Right cardiac atrium (tissue), 5 donors: ENCODE measurements at regions not wholly inside any gene's neighbourhood (a gene's known extent, or its start where the extent isn't known, plus 50 kb on each side); places are given as distances from the start of the nearest gene placed in this dataset.
A peak's percentile ranks its signal among the peaks of the same experiment; 100 is the strongest.

Source experiments
- ATAC-seq, 2 donors: fragments of 200-7000 bp; cut with Tn5 transposase; one replicate each; pipeline versions ENCODE4 v1.8.0 to v1.9.1; 2020; ENCODE audit warnings: moderate library complexity in 2 of 2, mild to moderate bottlenecking in 1 of 2
- DNase-seq, 3 donors: peaks; one replicate each; pipeline ENCODE4 v3.0.0-alpha.2; 2020
- H3K27ac ChIP-seq: one replicate; pipeline ENCODE4 v1.5.1; 2013; ENCODE audit warnings: mild to moderate bottlenecking, low read length, control low read depth, moderate library complexity
- H3K27me3 ChIP-seq: one replicate; pipeline ENCODE4 v1.6.1; 2013; ENCODE audit not compliant: control insufficient read depth, insufficient read depth
- H3K4me1 ChIP-seq: one replicate; pipeline ENCODE4 v1.6.1; 2013; ENCODE audit warnings: low read length; ENCODE audit not compliant: control insufficient read depth, insufficient read depth
- H3K4me3 ChIP-seq: one replicate; pipeline ENCODE4 v1.5.1; 2013; ENCODE audit warnings: low read length, control low read depth
- H3K9me3 ChIP-seq: one replicate; pipeline ENCODE4 v1.6.1; 2013; ENCODE audit warnings: low read length; ENCODE audit not compliant: control insufficient read depth
- WGBS: extraction: QIAGEN DNeasy Blood & Tissue Kit; methylation state at CpG from one replicate; pipeline ENCODE4 v1.1.7; 2013; 5-methylcytosine and 5-hydroxymethylcytosine counted together
- intact Hi-C, 4 donors: fragments of 100-400 bp; cut with DNase I; formaldehyde crosslinking; loops; one replicate each; pipeline versions ENCODE4 v1.11.0 to v1.14.0; 2022 to 2023
- donor health status: healthy with polysubstance abuse.
- donor health status: DM: no; HTN: yes; CAD: no.
- donor health status: DM: no; HTN: no; CAD: no.
- donor health status: DM: no; HTN: yes; CAD: no; lungs with severe emphysema.
- donor health status: DM: yes; HTN: yes; CAD: no.

DNA sequence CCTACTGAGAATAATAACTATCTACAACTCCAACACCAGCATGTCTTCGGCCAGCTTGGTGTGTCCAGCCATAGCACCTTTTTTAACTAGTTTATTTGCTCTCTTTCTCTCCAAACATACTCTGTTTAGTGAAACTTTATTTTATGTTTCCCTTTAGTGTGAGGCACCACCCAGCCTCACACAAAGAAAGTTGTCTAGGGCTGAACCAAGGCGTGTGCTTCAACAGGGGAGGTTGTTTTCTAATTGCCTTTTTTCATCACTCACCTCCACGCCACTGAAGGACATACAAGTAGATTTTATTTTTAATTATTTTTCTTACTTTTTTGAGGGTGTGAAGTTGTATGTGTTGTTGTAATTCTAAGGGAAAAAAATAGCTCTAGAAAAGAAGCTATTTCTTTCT, 125.6 kb upstream of the MARCKS start:
- intact Hi-C loops = loop anchor here in 1 of 4 donors (5.0 kb wide), 1 partner anchor 49 kb away; no protein-coding TSS in a partner anchor
- 92% methylated on average over 3 of the region's 3 CpGs for WGBS
- no peaks in the 10 kb centered on the region for H3K27me3 ChIP-seq
- H3K27ac ChIP-seq = no peak overlapping the region
- no peaks in the 10 kb centered on the region for H3K9me3 ChIP-seq
- no peak overlapping the region for H3K4me3 ChIP-seq
- DNase-seq = no peak
- peaks cover 2% of the 10 kb centered on the region for H3K4me1 ChIP-seq
- no peak for ATAC-seq

DNA sequence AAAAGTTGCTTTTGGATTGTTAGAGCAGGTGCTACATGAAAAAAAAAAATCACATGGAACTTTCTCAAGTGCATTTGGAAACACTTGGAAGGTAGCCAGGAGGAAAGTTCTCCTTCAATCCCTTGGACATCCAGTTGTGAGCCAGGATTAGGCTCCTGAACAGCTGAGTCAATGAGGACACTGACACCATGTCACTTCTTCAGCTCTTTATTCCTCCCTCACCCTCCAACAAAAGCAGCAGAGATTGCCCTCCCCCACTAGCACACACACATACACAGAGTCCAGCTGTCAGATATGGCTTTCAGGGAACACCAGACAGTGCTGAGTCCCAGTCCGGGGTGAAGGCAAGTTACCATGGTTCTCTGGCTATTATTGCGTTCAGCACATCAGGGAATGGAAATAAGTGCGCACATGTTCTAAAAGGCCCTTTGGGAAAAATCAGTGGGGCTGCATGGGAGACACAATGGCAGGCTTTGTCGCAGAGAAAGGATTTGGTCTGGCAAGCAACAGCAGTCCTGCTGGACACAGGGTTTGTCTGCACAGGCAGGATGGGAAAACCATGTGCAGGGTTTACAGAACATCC, 124.7 kb upstream of the MARCKS start:
- Histone ChIP-seq H3K9me3 (no peaks in the 10 kb centered on the region), H3K4me1 (peaks cover 2% of the 10 kb centered on the region), H3K4me3 (no peak overlapping the region), H3K27me3 (no peaks in the 10 kb centered on the region), H3K27ac (no peak overlapping the region)
- 23% methylated on average over 4 of the region's 4 CpGs for WGBS
- intact Hi-C loops = loop anchor here in 1 of 4 donors (5.0 kb wide), 1 partner anchor 50 kb away; no protein-coding TSS in a partner anchor
- ATAC-seq (peak; percentile 94 to 97), DNase-seq (peak; percentile 40 to 67 (median 62))

- WGBS = 65% methylated on average over 3 of the region's 3 CpGs
- H3K4me3 ChIP-seq = no peak overlapping the region
- H3K27me3 ChIP-seq = no peaks in the 10 kb centered on the region
- peaks cover 2% of the 10 kb centered on the region for H3K4me1 ChIP-seq
- intact Hi-C loops = loop anchor here in 1 of 4 donors (5.0 kb wide), 1 partner anchor 51 kb away; no protein-coding TSS in a partner anchor
- H3K27ac ChIP-seq = no peak overlapping the region
- no peak for ATAC-seq
- H3K9me3 ChIP-seq = no peaks in the 10 kb centered on the region
- DNase-seq = no peak
Measured at GRCh38 chr6:113733381-113733780, 123.8 kb upstream of the MARCKS start.

DNA sequence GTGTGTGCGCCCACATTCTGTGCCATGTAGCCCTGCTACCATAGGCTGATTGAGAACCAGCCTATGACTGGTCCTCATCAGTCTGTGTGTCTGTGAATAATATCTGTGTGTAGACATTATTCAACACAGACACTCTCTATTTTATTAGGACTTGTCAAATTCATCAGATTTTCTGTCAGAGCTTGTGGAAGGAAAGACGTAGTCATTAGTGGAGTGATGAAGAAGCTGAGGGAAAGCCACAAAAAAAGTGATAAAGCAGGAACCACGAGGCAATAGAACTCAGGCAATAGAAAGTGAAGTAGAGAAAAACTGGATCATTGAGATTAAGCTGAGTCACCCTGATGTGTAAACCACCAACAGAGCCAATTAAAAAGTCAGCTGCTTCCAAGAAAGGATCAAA, 122.2 kb upstream of the MARCKS start:
- DNase-seq = no peak
- H3K9me3 ChIP-seq = no peaks in the 10 kb centered on the region
- peaks cover 2% of the 10 kb centered on the region for H3K4me1 ChIP-seq
- no peak overlapping the region for H3K27ac ChIP-seq
- no peak overlapping the region for H3K4me3 ChIP-seq
- 72% methylated on average over 3 of the region's 3 CpGs for WGBS
- intact Hi-C loops = loop anchor here in 1 of 4 donors (5.0 kb wide), 1 partner anchor 53 kb away; no protein-coding TSS in a partner anchor
- H3K27me3 ChIP-seq = no peaks in the 10 kb centered on the region
- ATAC-seq = peak in 1 of 2 donors; percentile 39

DNA sequence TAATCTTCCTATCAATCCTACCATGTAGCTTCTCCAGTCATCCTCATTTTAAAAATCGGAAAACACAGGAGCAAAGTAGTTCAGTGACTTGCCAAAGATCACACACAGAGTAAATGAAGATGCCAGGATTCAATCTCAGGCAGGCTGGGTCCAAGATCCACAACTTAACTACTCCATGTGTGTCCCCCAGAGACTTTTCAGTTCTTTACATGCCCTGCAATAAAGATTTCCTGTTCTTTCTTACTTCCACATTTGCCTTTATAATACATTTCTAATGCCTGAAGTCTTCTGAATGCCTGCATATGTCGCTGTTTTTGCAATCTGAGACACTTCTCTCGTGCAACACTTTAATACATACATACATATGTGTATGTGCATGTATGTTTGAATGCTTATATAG, 121.7 kb upstream of the MARCKS start:
- ATAC-seq = no peak
- H3K27ac ChIP-seq = no peak overlapping the region

GRCh38 chr6:113736978-113737377, 120.2 kb upstream of the MARCKS start:
- intact Hi-C loops = no loop called here

More for the DNA sequence above, 121.7 kb upstream of the MARCKS start:
- no peak for DNase-seq
- intact Hi-C loops = no loop called here
- Histone ChIP-seq H3K4me3 (no peak overlapping the region), H3K27me3 (no peaks in the 10 kb centered on the region), H3K4me1 (peaks cover 2% of the 10 kb centered on the region), H3K9me3 (no peaks in the 10 kb centered on the region)
- WGBS = 71% methylated on average over 3 of the region's 3 CpGs

DNA sequence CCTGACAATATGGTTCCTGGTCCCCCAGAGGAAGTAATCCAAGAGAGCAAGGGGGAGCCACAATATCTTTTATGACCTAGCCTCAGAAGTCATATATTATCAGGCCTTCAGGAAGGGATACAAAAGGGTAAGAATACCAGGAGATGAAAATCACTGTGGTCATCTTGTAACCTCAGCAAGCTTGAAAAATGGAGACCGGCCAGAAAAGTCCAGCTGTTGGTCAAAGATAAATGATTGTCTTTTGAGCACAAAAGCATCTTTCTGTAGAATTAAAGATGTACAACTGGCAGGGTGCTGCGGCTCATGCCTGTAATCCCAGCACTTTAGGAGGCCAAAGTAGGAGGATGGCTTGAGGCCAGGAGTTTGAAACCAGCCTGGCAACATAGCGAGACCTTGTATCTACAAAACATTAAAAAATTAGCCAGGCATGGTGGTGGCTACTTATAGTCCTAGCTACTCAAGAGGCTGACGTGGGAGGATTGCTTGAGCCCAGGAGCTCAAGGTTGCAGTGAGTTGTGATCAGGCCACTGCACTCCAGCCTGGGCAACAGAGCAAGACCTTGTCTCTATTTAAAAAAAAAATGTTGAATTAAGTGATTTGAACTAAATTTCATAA, 118.0 kb upstream of the MARCKS start:
- H3K4me3 ChIP-seq = no peak overlapping the region
- intact Hi-C loops = no loop called here
- H3K9me3 ChIP-seq = no peaks in the 10 kb centered on the region
- ATAC-seq (no peak), DNase-seq (no peak)
- no peaks in the 10 kb centered on the region for H3K27me3 ChIP-seq
- WGBS = 89% methylated on average over 4 of the region's 4 CpGs
- no peak overlapping the region for H3K27ac ChIP-seq
- H3K4me1 ChIP-seq = no peaks in the 10 kb centered on the region

More at GRCh38 chr6:113736978-113737377, 120.2 kb upstream of the MARCKS start:
- Histone ChIP-seq H3K4me1 (no peaks in the 10 kb centered on the region), H3K27ac (no peak overlapping the region), H3K27me3 (no peaks in the 10 kb centered on the region), H3K9me3 (no peaks in the 10 kb centered on the region), H3K4me3 (no peak overlapping the region)
- ATAC-seq = no peak
- no peak for DNase-seq

DNA sequence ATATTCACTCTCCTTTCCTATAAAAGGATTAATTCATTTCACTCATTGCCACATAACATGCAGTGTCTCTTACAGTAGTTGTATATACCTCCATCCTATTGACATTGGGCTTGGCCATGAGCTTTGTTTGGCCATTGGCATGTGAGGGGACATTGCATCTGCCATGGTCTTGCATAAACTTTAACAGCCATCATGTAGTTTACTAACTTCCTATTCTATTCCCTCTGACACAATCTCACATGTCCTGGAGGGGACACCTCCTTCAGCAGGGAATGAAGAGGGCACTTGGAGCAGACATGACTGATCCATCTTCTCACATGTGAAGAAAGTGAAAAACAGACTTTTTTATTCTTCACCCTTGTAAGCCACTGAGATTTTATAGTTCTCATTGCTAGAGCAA, 115.5 kb upstream of the MARCKS start:
- Histone ChIP-seq H3K27ac (no peak overlapping the region), H3K27me3 (no peaks in the 10 kb centered on the region), H3K9me3 (no peaks in the 10 kb centered on the region), H3K4me1 (no peaks in the 10 kb centered on the region), H3K4me3 (no peak overlapping the region)
- intact Hi-C loops = no loop called here
- DNase-seq (no peak), ATAC-seq (no peak)

DNA sequence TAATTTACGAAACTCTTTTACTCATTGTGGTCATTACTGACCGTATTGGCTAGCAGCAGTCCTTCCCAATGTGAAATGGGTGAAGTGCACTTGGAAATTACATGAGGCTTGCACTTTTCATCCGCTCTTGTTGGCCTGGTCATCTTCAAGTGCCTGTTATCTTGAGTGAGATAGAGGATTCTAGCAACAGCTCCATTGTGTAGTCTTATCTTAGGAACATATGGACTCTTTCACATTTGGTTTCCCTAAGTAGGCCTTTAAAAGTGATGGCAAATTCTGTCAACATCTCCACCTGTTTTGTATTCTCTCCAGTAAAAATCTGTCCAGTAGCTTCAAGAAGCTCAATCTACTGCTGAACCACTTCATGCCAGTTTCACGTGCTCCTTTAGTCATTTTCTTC, 114.8 kb upstream of the MARCKS start:
- ATAC-seq = no peak
- WGBS = 63% methylated on average over 4 of the region's 4 CpGs
- H3K9me3 ChIP-seq = no peaks in the 10 kb centered on the region
- H3K27me3 ChIP-seq = no peaks in the 10 kb centered on the region
- H3K27ac ChIP-seq = no peak overlapping the region
- H3K4me3 ChIP-seq = no peak overlapping the region
- no peak for DNase-seq
- intact Hi-C loops = no loop called here
- no peaks in the 10 kb centered on the region for H3K4me1 ChIP-seq

DNA sequence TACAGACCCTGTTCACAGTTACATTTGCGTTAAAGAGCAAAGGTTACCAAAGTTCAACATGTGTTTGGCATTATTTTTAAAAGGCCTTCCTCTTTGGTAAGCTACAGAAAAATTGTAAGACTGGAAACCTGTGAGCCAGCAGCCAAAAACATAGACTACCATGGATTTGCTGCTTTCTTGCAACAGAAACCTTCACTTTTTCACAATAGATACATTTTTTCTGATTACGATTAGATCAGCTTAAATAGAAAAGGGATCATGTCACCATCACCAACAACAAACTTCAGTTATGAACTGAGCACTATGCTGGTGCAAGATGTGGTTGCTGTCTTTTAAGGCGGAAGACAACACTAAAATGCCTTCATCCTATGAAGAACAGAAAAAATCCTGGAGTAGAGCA, 112.3 kb upstream of the MARCKS start:
- no peak overlapping the region for H3K4me3 ChIP-seq
- no peak for ATAC-seq
- 65% methylated on average over 3 of the region's 3 CpGs for WGBS
- no peak for DNase-seq
- no peaks in the 10 kb centered on the region for H3K27me3 ChIP-seq
- no peaks in the 10 kb centered on the region for H3K4me1 ChIP-seq
- H3K9me3 ChIP-seq = no peaks in the 10 kb centered on the region
- H3K27ac ChIP-seq = no peak overlapping the region
- intact Hi-C loops = no loop called here

DNA sequence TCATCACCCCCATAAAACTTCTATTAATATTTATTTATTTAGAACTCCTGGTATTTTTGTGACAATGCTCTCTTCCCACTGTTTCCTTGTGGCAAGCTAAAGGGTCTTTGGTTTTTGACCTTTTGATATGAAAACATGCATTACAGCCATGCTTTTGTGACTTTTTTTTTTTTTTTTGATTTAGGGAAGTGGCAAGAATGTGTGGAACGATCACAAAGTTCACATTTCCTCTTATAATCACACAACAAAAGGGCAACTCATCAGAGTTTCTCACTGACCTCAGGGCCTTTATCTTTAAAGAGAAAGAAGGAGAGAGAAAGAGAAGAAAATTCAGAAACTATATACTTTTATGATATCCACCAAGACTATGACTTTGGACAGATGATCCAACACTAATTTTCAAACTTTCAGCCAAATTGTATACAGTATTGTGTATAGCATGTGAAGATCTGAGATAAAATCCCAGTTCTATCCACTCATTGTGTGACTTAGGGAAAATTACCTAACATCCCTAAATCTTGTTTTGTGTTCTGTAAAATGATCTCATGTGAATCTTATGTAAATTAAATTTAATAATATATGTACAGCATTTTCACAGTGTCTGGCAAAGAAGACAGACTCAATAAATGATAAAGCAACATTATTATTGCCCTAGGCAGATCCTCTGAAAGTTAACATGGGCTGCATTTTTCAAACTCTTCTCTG, 106.8 kb upstream of the MARCKS start:
- Histone ChIP-seq H3K9me3 (no peaks in the 10 kb centered on the region), H3K27me3 (no peaks in the 10 kb centered on the region), H3K27ac (no peak overlapping the region), H3K4me1 (no peaks in the 10 kb centered on the region), H3K4me3 (no peak overlapping the region)
- DNase-seq = no peak
- 40% methylated on average over 1 of the region's 1 CpG for WGBS
- ATAC-seq = no peak
- intact Hi-C loops = no loop called here
